ENCODE measurements at regions not wholly inside any gene's neighbourhood (a gene's known extent, or its start where the extent isn't known, plus 50 kb on each side); places are given as distances from the start of the nearest gene placed in this dataset.

GRCh38 chrX:68896581-68896980 lies 67.8 kb downstream of the EFNB1 start:
- Mint-ChIP-seq H3K9me3 (no peaks in the 10 kb centered on the region), H3K4me1 (no peaks in the 10 kb centered on the region), H3K27me3 (no peaks in the 10 kb centered on the region), H3K27ac (no peak overlapping the region), H3K36me3 (ENCODE audit: low read depth) (no peaks in the 10 kb centered on the region), H3K4me3 (no peak overlapping the region)
- POLR2A ChIA-PET: no interaction called here
- TF ChIP-seq CTCF (IDR thresholded peaks at IDR 0.05): no peak
- CTCF ChIA-PET: no interaction called here
- DNase-seq (no peak), ATAC-seq (ENCODE audit: low read depth) (no peak)
- intact Hi-C loops (cut with micrococcal nuclease): no loop called here

DNA sequence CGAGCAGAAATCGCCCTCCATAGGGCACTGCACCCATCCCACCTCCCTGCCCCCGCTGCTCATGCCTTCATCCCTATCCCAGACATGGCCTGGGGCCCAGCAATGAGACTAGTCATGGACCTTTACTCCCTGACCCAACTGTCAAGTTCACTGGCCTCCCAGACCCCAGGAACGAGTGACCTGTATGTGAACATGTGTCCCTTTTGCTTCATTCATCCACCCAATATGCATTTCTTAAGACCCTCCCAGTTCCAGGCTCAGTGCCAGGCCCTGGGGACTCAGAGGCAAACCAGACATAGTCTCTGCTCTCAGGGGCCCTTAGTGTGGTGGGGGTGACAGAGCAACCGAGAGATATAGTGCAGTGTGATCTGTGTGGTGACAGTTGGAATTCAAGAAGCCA lies 67.0 kb downstream of the EFNB1 start:
- H3K36me3 Mint-ChIP-seq (ENCODE audit: low read depth): no peaks in the 10 kb centered on the region
- DNase-seq (no peak), ATAC-seq (ENCODE audit: low read depth) (no peak)
- no peaks in the 10 kb centered on the region for H3K27me3 Mint-ChIP-seq
- H3K4me1 Mint-ChIP-seq: no peaks in the 10 kb centered on the region
- ChIA-PET CTCF (no interaction called here), POLR2A (no interaction called here)
- TF ChIP-seq CTCF (IDR thresholded peaks at IDR 0.05): no peak
- intact Hi-C loops (cut with micrococcal nuclease): no loop called here
- H3K9me3 Mint-ChIP-seq: no peaks in the 10 kb centered on the region
- H3K27ac Mint-ChIP-seq: no peak overlapping the region
- H3K4me3 Mint-ChIP-seq: no peak overlapping the region

- H3K9me3 Mint-ChIP-seq: no peaks in the 10 kb centered on the region
- H3K27me3 Mint-ChIP-seq: no peaks in the 10 kb centered on the region
- intact Hi-C loops (cut with micrococcal nuclease): no loop called here
- TF ChIP-seq CTCF (IDR thresholded peaks at IDR 0.05): no peak
- H3K27ac Mint-ChIP-seq: no peak overlapping the region
- no peak for ATAC-seq (ENCODE audit: low read depth)
- ChIA-PET POLR2A (interaction anchor here (0.6 kb wide), 1 partner anchor 940 kb away, joined by 10 read pairs; no protein-coding TSS in a partner anchor), CTCF (no interaction called here)
- no peak for DNase-seq
- H3K4me1 Mint-ChIP-seq: no peaks in the 10 kb centered on the region
- no peaks in the 10 kb centered on the region for H3K36me3 Mint-ChIP-seq (ENCODE audit: low read depth)
- H3K4me3 Mint-ChIP-seq: no peak overlapping the region
Measured at GRCh38 chrX:68895341-68895755, 66.5 kb downstream of the EFNB1 start.

DNA sequence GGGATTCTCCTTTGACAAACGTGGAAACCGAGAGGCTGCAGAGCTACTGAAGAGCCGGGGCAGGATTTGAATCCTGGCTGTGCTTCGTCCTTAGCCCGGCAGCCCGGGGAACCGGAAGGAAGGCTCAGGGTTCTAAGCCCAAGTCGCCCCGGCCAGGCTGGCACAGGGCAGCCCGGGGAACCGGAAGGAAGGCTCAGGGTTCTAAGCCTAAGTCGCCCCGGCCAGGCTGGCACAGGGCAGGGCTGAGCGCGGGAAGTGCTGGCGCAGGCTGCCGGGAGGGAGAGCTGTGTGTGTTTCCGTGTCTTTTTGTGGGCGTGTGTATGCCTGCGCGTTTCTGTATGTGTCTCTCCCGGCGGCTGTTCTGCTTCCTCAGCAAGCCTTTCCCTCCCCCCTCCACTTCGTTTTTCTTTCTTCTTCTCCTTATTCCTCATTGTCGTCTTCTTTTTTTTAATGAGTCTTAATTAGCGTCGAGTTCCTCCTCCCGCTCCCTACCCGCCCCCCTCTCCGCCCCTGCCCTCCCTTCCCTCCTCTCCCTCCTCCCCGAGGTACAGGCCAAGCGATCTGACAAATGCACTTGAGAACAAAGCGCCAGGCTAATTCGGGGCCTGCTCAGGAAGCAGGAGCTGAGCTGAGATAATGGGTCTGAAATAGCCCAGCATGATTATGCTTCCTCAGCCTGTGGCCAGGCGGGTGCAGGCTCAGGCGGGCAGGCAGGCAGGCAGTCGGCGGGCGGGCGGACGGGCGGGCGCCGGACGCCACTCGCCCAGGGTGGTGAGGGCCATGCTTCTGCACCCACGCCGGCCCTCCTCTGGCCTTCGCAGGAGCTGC lies 65.9 kb downstream of the EFNB1 start:
- Mint-ChIP-seq H3K27ac (no peak overlapping the region), H3K4me3 (peak overlapping the region; percentile 69), H3K9me3 (no peaks in the 10 kb centered on the region), H3K27me3 (no peaks in the 10 kb centered on the region), H3K36me3 (ENCODE audit: low read depth) (no peaks in the 10 kb centered on the region), H3K4me1 (no peaks in the 10 kb centered on the region)
- ATAC-seq (ENCODE audit: low read depth) (peak; percentile 25), DNase-seq (no peak)
- POLR2A ChIA-PET: interaction anchor here (0.6 kb wide), 1 partner anchor 941 kb away, joined by 10 read pairs; no protein-coding TSS in a partner anchor
- CTCF ChIA-PET: no interaction called here
- intact Hi-C loops (cut with micrococcal nuclease): no loop called here
- TF ChIP-seq CTCF (IDR thresholded peaks at IDR 0.05): no peak

GRCh38 chrX:68894142-68894512 lies 65.3 kb downstream of the EFNB1 start:
- DNase-seq (no peak), ATAC-seq (ENCODE audit: low read depth) (no peak)
- ChIA-PET CTCF (no interaction called here), POLR2A (no interaction called here)
- no peak for TF ChIP-seq CTCF (IDR thresholded peaks at IDR 0.05)
- no peaks in the 10 kb centered on the region for H3K9me3 Mint-ChIP-seq
- H3K4me1 Mint-ChIP-seq: no peaks in the 10 kb centered on the region
- H3K27me3 Mint-ChIP-seq: no peaks in the 10 kb centered on the region
- intact Hi-C loops (cut with micrococcal nuclease): no loop called here
- H3K4me3 Mint-ChIP-seq: peak overlapping the region; percentile 39
- H3K36me3 Mint-ChIP-seq (ENCODE audit: low read depth): no peaks in the 10 kb centered on the region
- H3K27ac Mint-ChIP-seq: no peak overlapping the region

Measured in activated B cell treated with CpG ODN at 0.5 μM for 24 hours (primary cell).